ENCODE measurements at regions not wholly inside any gene's neighbourhood (a gene's known extent, or its start where the extent isn't known, plus 50 kb on each side); places are given as distances from the start of the nearest gene placed in this dataset.
"Not testable (repeated sequence)": the region's sequence is repeated elsewhere in the genome, so short reads cannot be mapped to it uniquely, and the experiment has no call there.

GRCh38 chr1:115534106-115534505 is 107.7 kb upstream of the VANGL1 start:
- DNase-seq (ENCODE audit: low read depth), result no peak

GRCh38 chr1:115531631-115532264 is 110.0 kb upstream of the VANGL1 start:
- DNase-seq (ENCODE audit: low read depth), result no peak

- DNase-seq (ENCODE audit: low read depth), result peak; percentile 66
These were observed 111.4 kb upstream of the VANGL1 start for GRCh38 chr1:115530407-115530806.

GRCh38 chr1:115529216-115529897 is 112.4 kb upstream of the VANGL1 start:
- DNase-seq (ENCODE audit: low read depth), result no peak

- not testable (repeated sequence) for DNase-seq (ENCODE audit: low read depth)
These were observed 113.4 kb upstream of the VANGL1 start for GRCh38 chr1:115528336-115528735.

- DNase-seq (ENCODE audit: low read depth), result no peak
These were observed 114.0 kb upstream of the VANGL1 start for GRCh38 chr1:115527746-115528145.

GRCh38 chr1:115526900-115527299 is 114.9 kb upstream of the VANGL1 start:
- DNase-seq (ENCODE audit: low read depth), result no peak

GRCh38 chr1:115524236-115524635 is 117.5 kb upstream of the VANGL1 start:
- no peak for DNase-seq (ENCODE audit: low read depth)

- DNase-seq (ENCODE audit: low read depth), result no peak
These were observed 119.4 kb upstream of the VANGL1 start for GRCh38 chr1:115522386-115522785.

- no peak for DNase-seq (ENCODE audit: low read depth)
These were observed 126.5 kb upstream of the VANGL1 start for GRCh38 chr1:115515270-115515669.

GRCh38 chr1:115510226-115510625 is 131.5 kb upstream of the VANGL1 start:
- DNase-seq (ENCODE audit: low read depth), result not testable (repeated sequence)

- no peak for DNase-seq (ENCODE audit: low read depth)
These were observed 133.9 kb upstream of the VANGL1 start for GRCh38 chr1:115507901-115508300.

- DNase-seq (ENCODE audit: low read depth), result no peak
These were observed 134.7 kb upstream of the VANGL1 start for GRCh38 chr1:115506924-115507589.

GRCh38 chr1:115506518-115506917 is 135.3 kb upstream of the VANGL1 start:
- no peak for DNase-seq (ENCODE audit: low read depth)

- peak; percentile 79 for DNase-seq (ENCODE audit: low read depth)
These were observed 136.6 kb upstream of the VANGL1 start for GRCh38 chr1:115505148-115505571.

- not testable (repeated sequence) for DNase-seq (ENCODE audit: low read depth)
These were observed 139.6 kb upstream of the VANGL1 start for GRCh38 chr1:115502183-115502582.

- DNase-seq (ENCODE audit: low read depth), result no peak
These were observed 140.3 kb upstream of the VANGL1 start for GRCh38 chr1:115501476-115501875.

- no peak for DNase-seq (ENCODE audit: low read depth)
These were observed 142.5 kb upstream of the VANGL1 start for GRCh38 chr1:115499253-115499652.

- DNase-seq (ENCODE audit: low read depth), result no peak
These were observed 144.8 kb upstream of the VANGL1 start for GRCh38 chr1:115496904-115497527.

GRCh38 chr1:115495625-115496024 is 146.1 kb upstream of the VANGL1 start:
- no peak for DNase-seq (ENCODE audit: low read depth)

- no peak for DNase-seq (ENCODE audit: low read depth)
These were observed 146.7 kb upstream of the VANGL1 start for GRCh38 chr1:115495111-115495510.

GRCh38 chr1:115493834-115494233 is 147.9 kb upstream of the VANGL1 start:
- DNase-seq (ENCODE audit: low read depth), result no peak

GRCh38 chr1:115492880-115493279 is 148.9 kb upstream of the VANGL1 start:
- DNase-seq (ENCODE audit: low read depth), result peak; percentile 41
